LNCAP (cell line): ENCODE measurements at regions not wholly inside any gene's neighbourhood (a gene's known extent, or its start where the extent isn't known, plus 50 kb on each side); places are given as distances from the start of the nearest gene placed in this dataset.

Experiments
- TF ChIP-seq, protein P1 (sequence below): fragments of 450-650 bp; IDR thresholded peaks from 2 replicates; pipeline ENCODE4 v1.5.1; 2017; ENCODE audit warnings: mild to moderate bottlenecking

DNA sequence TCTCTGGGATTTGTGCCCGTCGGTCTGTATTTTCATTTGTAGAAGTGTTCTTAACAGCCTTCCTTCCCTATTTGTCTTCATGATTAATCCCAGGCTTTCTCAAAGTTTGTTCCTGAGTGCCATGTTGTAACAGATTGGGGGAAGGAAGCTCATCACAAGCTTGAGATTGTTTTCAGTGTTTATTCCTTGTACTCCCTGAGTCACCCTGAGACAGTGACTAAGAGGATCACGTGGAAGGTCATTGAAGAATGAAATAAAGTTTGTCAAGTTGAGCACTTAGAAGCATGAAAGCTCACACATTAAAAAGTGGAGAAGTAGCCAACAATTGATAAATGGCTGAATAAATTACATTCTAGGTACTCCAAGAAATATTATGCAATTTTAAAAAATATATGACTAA lies 153.5 kb upstream of the FAM241A start:
- TF ChIP-seq, protein P1, sequence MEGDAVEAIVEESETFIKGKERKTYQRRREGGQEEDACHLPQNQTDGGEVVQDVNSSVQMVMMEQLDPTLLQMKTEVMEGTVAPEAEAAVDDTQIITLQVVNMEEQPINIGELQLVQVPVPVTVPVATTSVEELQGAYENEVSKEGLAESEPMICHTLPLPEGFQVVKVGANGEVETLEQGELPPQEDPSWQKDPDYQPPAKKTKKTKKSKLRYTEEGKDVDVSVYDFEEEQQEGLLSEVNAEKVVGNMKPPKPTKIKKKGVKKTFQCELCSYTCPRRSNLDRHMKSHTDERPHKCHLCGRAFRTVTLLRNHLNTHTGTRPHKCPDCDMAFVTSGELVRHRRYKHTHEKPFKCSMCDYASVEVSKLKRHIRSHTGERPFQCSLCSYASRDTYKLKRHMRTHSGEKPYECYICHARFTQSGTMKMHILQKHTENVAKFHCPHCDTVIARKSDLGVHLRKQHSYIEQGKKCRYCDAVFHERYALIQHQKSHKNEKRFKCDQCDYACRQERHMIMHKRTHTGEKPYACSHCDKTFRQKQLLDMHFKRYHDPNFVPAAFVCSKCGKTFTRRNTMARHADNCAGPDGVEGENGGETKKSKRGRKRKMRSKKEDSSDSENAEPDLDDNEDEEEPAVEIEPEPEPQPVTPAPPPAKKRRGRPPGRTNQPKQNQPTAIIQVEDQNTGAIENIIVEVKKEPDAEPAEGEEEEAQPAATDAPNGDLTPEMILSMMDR: no peak

DNA sequence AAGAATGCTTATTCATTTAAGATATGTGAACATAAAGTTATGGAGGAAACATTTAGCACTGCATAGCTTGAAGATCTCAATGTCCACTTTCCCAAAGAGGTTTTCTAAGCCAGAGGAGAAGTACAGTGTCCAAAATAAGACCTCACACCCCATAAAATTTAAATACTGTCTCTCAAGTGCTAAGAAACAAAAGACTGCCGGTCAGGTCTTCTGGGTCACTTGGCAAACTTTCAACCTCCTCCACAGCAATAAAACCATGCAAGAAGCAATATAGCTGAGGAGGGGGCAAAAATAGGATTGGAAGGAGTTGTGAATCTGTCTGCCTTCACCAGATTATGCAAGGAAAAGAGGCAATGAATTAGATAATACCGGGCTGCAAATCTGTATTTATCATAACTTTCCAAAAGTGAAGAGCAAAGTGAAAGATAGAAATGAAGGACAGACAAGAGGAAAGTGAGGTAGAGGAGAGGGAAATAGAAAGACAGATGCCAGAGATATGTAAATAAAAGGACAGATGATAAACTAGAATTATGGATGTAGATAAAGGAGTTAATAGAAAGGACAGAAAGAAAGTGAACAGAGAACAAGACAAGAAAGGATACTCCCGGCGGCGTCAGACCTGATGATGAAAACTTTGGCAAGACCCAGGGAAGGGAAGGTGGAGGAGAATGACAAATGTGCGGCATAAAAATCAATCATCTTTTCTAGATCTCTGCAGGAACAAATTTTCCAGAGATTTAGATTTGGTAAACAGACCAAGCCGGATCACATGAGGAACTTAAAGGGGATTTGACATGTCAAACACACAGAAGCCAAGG lies 152.7 kb upstream of the FAM241A start:
- TF ChIP-seq, protein P1: no peak

DNA sequence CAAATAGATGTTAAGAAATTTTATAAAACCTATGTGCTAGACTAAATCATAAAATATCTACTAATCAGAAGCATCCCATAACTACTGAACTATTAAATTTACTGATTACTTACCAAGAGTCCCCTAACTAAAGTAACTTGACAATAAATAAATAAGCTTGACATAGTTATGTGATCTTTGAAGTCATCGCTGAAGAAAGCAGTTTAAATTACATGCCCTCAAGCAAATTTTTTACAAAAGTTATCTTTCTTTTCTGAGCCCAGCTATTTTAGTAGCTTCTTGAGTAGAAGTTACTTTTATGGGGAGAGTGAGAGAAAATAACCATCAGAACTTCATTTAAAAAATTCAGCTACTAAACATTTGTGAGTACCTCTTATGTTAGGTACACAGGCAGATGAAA lies 150.9 kb upstream of the FAM241A start:
- TF ChIP-seq, protein P1: no peak

DNA sequence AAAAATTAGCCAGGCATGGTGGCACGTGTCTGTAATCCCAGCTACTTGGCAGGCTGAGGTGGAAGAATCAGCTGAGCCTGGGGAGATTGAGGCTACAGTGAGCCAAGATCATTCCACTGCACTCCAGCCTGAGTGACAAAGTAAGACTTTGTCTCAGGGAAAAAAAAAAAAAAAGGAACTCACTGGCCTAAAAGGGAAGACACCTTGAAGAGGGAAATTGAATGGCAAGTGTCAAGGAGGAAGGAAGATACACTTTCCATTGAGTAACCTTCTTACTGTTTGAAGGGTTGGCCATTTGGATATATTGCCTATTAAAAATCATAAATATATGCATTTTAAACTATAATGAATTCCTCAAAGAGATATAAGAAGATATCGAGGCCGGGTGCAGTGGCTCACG lies 147.5 kb upstream of the FAM241A start:
- TF ChIP-seq, protein P1: no peak

DNA sequence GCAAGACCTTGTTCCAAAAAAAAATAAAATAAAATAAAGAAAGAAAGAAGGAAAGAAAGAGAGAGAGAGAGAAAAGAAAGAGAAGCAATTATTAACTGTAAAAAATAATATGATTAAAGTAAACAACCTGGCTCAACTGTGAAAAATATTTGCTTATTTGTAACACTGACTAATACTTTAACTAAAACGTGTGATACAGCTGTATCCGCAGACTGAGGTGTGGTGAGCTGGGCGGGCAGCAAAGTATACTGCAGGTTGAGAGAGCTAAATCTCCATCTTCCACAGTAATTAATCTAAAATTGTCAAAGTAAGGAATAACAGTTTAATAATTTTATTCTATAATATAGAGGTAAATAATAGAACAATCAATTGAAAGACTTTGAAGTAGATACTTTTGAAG lies 145.5 kb upstream of the FAM241A start:
- TF ChIP-seq, protein P1: no peak

DNA sequence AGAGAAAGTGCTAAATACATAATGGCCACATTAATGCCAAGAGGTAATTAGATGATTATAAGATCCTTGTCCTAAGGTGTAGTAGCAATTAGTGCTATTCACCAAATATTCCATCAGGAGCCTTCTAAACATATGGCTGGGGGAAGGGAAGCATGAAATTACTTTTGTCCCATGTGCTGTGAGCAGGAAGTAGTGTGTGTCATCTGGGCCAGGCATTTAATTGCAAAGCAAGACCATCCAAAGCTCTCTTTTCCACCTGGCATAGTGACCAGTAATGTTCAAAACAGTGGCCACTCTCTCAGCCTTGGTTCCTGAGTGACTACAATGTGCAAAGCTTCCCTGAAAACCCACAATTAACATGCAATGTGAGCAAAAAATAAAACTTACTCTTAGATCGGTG lies 144.2 kb upstream of the FAM241A start:
- TF ChIP-seq, protein P1: no peak

DNA sequence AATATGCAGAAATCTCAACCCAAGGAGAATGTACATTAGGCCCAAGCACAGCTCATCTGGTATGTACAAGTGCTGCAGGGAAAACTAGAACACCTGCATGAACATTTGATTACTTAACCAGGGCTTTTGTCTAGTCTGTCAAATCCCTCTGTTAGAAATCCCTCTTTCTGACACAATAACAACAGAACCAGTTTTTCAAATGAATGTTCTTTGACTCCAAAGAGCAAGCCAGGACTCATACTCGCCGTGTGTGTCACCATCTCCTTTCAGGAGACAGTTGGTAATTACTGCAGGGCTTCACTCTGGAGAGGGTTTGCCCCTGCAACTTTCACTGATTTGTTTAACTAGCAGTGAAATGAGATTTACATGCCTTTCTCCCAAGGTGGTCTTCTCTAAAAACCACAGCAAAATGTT lies 143.0 kb upstream of the FAM241A start:
- TF ChIP-seq, protein P1: no peak
